ENCODE measurements at regions not wholly inside any gene's neighbourhood (a gene's known extent, or its start where the extent isn't known, plus 50 kb on each side); places are given as distances from the start of the nearest gene placed in this dataset.
"Not testable (repeated sequence)": the region's sequence is repeated elsewhere in the genome, so short reads cannot be mapped to it uniquely, and the experiment has no call there.

GRCh38 chr5:99349787-99350186, 421.0 kb upstream of the CHD1 start:
- DNase-seq (ENCODE audit: low read depth in 1 of 2, low spot score in 1 of 2): no peak

DNA sequence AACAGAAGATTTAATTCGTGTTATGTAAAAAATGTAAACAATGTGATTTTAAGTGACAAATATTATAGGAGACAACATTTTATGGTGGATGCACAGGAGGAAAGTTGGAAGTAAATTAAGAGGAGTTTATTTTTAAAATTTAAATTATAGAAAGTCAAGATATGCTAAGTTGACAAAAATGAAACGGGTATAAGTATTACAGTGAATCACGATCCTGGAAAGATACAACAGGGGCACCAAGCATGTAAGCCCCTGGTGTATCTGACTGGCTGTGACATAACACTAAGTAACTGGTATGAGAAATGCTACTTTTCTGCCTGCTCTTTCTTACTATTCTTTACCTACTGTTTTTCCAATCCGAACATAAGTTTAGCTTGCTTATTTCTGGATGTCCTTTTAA, 419.8 kb upstream of the CHD1 start:
- no peak for DNase-seq (ENCODE audit: low read depth in 1 of 2, low spot score in 1 of 2)

GRCh38 chr5:99339758-99340157, 411.0 kb upstream of the CHD1 start:
- DNase-seq (ENCODE audit: low read depth in 1 of 2, low spot score in 1 of 2): not testable (repeated sequence)

GRCh38 chr5:99334936-99335335, 406.1 kb upstream of the CHD1 start:
- DNase-seq (ENCODE audit: low read depth in 1 of 2, low spot score in 1 of 2): no peak

DNA sequence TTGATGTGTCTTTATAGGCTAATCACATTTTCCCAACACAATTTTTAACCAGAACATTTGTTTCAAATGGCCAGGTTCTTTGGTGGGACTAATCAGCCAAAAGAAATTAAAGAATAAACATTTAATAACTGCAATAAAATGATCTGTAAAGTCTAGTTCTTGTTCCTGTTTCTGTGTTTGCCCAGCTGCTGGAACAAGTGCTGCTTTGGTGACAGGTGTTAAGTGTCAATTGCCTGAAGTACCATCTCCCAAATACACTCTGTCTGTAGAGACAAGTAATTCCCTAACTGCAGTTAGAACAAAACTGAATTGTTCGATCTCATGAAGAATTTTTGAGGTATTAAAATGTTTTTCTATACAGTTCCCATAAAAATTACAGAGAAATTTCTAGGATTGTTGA, 402.3 kb upstream of the CHD1 start:
- no peak for DNase-seq (ENCODE audit: low read depth in 1 of 2, low spot score in 1 of 2)

- DNase-seq (ENCODE audit: low read depth in 1 of 2, low spot score in 1 of 2): no peak
Measured at GRCh38 chr5:99320436-99320835, 391.6 kb upstream of the CHD1 start.

DNA sequence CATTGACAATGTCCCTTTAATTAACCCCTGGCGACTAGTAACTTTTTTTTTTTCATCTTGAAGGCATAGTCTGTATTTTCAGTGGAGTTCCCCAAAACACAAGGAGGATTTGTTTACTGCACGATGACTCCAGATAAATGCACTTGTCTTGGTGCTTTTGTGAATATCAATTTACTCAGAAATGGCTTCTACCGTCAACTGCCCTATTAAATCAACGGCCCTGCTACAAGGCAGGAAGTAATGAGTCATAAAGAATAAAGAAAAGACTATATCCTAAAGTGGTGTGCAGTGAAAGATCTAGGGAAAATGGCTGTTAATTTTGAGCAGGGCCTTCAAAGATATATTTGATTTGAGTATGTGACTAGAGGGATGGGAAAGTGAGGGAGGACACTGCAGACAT, 388.3 kb upstream of the CHD1 start:
- no peak for DNase-seq (ENCODE audit: low read depth in 1 of 2, low spot score in 1 of 2)

GRCh38 chr5:99316484-99316883, 387.7 kb upstream of the CHD1 start:
- DNase-seq (ENCODE audit: low read depth in 1 of 2, low spot score in 1 of 2): no peak

DNA sequence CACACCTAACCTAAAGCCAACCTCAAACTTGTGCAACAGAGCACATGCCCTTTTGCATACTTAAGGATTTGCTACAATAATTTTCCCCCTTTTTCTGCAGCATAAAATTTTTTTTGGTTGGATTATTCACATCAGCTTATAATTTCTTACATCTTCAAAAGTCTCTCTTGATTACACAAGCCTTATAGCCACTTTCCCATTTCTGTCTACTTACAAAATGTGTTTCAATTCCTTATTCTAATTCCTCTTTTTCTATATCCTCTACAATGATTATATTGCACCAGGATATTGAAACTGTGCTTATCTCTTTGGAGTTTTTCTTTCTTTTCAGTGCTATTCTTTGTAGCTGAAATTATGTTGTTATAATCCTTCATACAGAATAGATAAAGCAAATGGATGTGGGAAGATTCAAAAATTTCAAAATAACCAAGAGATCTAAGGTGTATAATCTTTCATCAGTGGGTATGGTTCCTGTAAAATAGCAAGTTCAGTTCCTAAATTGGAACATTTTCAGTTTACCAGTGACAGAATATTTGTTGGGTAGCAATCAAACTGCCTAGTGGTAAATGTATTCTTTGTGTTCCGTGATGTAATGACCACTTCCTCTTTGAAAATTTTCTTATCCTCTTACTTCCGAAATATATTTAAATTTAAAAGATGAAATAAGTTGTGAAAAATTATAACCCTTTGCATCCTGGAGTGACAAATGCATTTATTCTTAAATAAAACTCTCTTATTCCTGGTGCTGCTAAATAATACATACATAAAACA, 386.8 kb upstream of the CHD1 start:
- DNase-seq (ENCODE audit: low read depth in 1 of 2, low spot score in 1 of 2): no peak

DNA sequence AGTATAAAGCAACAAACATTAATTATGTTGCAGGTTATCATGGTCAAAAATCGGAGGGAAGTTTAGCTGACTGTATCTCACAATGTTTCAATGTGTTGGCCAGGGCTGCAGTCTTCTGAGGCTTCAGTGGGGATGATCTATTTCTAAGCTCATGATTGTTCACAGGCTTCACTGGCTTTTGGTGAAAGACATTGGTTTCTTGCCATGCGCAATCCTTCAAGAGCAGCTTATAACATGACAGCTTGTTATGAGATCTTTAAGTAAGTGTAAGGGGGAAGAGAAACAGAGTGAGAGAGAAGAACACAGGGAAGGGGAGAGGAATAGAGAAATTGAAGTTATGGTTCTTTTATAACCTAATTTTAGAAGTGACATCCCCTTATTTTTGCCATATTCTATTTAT, 385.9 kb upstream of the CHD1 start:
- no peak for DNase-seq (ENCODE audit: low read depth in 1 of 2, low spot score in 1 of 2)

DNA sequence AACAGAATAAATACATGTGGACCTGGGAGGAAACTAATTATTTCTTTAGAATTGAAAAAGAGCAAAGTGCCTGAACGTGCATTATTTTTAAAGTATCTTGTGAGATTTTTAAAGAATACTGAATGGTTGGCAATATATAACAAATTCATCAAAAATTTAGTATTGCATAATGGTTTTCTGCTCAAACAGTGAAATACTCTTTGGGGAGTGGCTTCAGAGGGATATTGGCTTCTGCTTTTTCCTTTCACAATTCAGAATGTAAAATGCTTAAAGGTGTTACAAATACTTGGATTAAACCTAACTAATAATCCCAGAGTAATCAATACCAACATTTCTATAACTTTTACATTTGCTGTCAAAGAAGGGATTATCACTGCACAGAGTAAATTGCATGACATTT, 379.3 kb upstream of the CHD1 start:
- no peak for DNase-seq (ENCODE audit: low read depth in 1 of 2, low spot score in 1 of 2)

DNA sequence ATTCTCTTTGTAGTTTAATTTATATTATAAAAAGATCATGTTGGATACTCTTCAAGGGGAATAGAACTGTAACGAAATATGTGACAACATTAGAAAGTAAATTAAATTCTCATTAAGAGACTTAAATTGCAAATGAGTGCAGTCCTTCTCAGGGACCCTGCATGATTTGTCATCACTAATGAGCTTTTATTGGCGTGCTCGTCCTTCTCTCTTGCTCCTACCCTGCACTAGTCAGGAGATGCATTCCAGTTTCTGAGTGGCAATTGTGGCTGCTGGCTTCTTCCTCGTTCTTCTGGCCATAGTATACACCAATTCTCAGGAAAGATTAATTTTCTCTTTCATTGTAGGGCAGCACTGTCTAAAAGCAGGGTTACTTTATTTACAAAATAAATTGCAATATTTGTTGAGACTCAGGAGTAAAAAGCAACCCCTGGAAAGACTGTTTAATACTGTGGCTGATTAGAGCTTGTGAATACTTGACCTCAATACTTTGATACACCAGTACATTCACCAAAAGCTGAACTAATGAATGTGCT, 376.3 kb upstream of the CHD1 start:
- DNase-seq (ENCODE audit: low read depth in 1 of 2, low spot score in 1 of 2): no peak

DNA sequence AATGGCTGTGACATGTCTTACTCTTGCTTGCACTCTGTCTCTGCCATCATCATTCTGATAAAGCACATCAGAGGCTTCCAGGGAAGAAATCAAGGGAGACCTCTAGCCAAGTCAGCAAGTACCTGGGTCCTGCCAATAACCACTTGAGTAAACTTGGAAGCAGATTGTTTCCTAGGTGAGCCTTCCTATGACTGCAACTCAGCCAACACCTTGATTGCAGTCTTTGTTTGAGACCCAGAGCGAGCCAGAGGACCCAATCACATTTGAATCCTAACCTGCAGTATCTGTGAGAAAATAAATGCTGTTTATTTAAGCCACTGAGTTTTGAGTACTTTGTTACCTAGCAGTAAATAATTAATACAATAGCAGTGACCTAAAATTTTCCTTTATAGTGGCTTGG, 356.8 kb upstream of the CHD1 start:
- DNase-seq (ENCODE audit: low read depth in 1 of 2, low spot score in 1 of 2): no peak

DNA sequence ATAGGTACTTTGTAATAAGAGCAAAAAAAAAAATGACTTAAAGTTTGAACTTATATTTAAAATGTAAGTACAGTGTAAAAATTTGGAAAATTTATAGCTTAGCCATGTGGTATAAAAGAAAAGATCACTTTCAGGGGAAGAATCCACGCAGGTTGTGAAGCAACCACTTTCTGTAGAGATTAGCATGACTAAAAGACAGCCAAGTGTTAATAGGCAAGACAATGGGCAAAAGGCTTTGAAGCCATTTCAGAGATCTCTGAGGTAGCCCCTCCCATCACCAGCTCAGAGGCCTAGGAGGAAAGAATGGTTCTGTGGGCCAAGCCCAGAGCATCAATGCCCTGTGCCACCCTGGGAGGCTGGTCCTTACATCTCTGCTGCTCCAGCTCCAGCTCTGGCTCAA, 346.3 kb upstream of the CHD1 start:
- DNase-seq (ENCODE audit: low read depth in 1 of 2, low spot score in 1 of 2): no peak

GRCh38 chr5:99272576-99272975, 343.8 kb upstream of the CHD1 start:
- no peak for DNase-seq (ENCODE audit: low read depth in 1 of 2, low spot score in 1 of 2)

- no peak for DNase-seq (ENCODE audit: low read depth in 1 of 2, low spot score in 1 of 2)
Measured at GRCh38 chr5:99258819-99259218, 330.0 kb upstream of the CHD1 start.

DNA sequence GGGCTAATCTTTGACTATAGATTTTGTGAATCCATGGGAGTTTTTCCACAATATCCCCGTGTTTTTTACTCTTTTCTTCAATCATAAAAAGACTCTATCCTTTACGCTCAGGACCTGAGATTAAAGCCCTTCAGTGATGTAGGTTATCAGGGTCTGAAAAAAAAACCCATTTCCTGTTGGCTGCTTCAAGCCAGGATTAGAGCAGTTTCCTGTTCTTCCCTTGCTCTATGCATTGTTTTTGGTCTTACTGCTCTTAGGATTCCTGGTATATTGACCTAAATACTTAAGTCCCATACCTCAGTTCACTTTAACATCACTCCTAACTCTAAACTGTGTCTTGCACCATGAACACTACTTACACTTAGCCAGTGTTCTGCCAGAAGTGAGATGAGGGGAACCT, 319.3 kb upstream of the CHD1 start:
- DNase-seq (ENCODE audit: low read depth in 1 of 2, low spot score in 1 of 2): no peak

GRCh38 chr5:99247346-99247745, 318.5 kb upstream of the CHD1 start:
- DNase-seq (ENCODE audit: low read depth in 1 of 2, low spot score in 1 of 2): no peak

DNA sequence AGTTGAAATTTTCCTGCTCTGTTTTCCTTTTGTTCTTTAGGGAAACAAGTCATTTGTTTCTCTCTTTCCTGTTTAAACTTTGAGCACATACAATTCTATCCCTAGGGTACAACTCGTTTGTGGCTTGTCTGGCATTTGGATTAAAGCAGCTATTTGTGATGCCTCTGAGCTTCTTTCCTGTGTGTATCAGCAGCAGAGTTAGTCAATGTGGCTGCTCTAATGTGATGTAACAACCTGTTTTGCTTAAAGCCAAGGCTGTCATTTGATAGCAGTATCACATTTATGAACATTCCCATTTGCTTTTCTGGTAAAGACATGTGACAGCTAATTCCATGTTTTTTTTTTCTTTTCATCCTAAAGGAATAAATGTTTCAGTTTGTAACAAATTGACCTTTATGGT, 314.3 kb upstream of the CHD1 start:
- DNase-seq (ENCODE audit: low read depth in 1 of 2, low spot score in 1 of 2): no peak

DNA sequence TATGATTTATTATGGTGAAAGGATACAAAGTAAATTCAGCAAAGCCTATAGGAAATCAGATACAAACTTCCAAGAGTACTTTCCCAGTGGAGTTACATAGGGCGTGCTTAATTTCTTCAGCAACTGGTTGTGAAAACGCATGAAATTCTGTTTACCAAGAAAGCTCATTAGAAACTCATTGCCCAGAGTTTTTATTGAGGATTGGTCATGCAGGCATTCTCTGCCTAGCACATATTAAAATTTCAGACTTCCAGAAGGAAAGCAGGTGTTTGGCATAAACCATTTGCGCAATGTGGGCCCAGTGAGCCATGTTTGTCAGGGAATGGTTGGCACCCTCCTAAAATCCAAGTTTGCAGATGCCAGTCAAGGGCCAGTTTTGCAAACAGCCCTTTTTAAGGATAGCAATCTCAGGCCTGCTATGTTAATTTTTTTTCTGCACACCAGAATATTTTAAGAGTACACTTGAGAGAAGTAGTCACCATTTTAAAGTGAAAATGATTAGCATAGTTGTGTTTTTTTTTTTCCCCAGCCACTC, 311.1 kb upstream of the CHD1 start:
- DNase-seq (ENCODE audit: low read depth in 1 of 2, low spot score in 1 of 2): no peak

- no peak for DNase-seq (ENCODE audit: low read depth in 1 of 2, low spot score in 1 of 2)
Measured at GRCh38 chr5:99191206-99191745, 262.5 kb upstream of the CHD1 start.

- no peak for DNase-seq (ENCODE audit: low read depth in 1 of 2, low spot score in 1 of 2)
Measured at GRCh38 chr5:99187611-99188010, 258.8 kb upstream of the CHD1 start.

DNA sequence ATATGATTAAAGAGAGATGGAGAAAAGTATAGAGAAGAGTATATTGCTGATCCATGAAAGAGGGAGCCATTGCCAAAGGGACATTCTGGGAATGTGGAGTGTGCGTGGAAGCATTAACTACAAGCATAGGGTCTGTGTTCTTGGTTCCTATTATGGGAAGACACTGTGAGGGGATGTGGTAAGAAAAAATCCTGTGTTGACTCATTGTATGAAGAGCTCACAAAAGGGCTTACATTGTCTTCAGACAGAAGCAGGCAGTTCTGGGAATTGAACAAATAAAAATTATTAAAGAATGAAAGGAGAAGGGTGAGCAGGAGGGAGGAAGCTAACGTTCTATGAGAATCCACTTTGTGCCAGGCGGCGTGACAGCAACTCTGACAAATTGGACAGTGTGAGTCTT, 250.4 kb upstream of the CHD1 start:
- no peak for DNase-seq (ENCODE audit: low read depth in 1 of 2, low spot score in 1 of 2)

Measured in stimulated activated CD4-positive, alpha-beta T cell treated with anti-CD3 and anti-CD28 coated beads, Interleukin-15, amount 100 ng/mL, for 1 hour (primary cell).